Lower lobe of right lung (tissue), 2 donors: ENCODE measurements at regions not wholly inside any gene's neighbourhood (a gene's known extent, or its start where the extent isn't known, plus 50 kb on each side); places are given as distances from the start of the nearest gene placed in this dataset.

Experiments used
- ATAC-seq, 2 donors: fragments of 200-7000 bp; cut with Tn5 transposase; one replicate each; pipeline ENCODE4 v1.9.1; 2020 to 2022; ENCODE audit warnings: mild to moderate bottlenecking in 2 of 2, moderate library complexity in 2 of 2
- DNase-seq: peaks from one replicate; pipeline ENCODE4 v3.0.0-alpha.2; 2020
- H3K27ac ChIP-seq: fragments of 200-600 bp; one replicate; pipeline ENCODE4 v1.8.0; 2022
- H3K27me3 ChIP-seq: fragments of 200-600 bp; one replicate; pipeline ENCODE4 v1.8.0; 2022; ENCODE audit warnings: low read depth
- H3K36me3 ChIP-seq: fragments of 200-600 bp; one replicate; pipeline ENCODE4 v1.8.0; 2022; ENCODE audit warnings: mild to moderate bottlenecking
- H3K4me1 ChIP-seq: fragments of 200-600 bp; one replicate; pipeline ENCODE4 v1.8.0; 2022
- H3K4me3 ChIP-seq: fragments of 200-600 bp; one replicate; pipeline ENCODE4 v1.8.0; 2022; ENCODE audit warnings: mild to moderate bottlenecking
- H3K9me3 ChIP-seq: fragments of 200-600 bp; one replicate; pipeline ENCODE4 v1.8.0; 2022
- CTCF ChIP-seq: fragments of 200-600 bp; IDR thresholded peaks from one replicate; pipeline ENCODE4 v1.8.0; 2022; ENCODE audit warnings: antibody characterized with exemption, mild to moderate bottlenecking
- intact Hi-C: fragments of 100-400 bp; cut with DNase I; formaldehyde crosslinking; loops from one replicate; pipeline ENCODE4 v1.11.0; 2022
- donor health status: DM: no; HTN: yes; CAD: no; lungs with severe emphysema.

- Histone ChIP-seq H3K36me3 (no peaks in the 10 kb centered on the region), H3K4me3 (no peak overlapping the region), H3K9me3 (no peaks in the 10 kb centered on the region), H3K27ac (no peak overlapping the region), H3K27me3 (no peaks in the 10 kb centered on the region), H3K4me1 (no peaks in the 10 kb centered on the region)
- intact Hi-C loops = no loop called here
- DNase-seq (no peak), ATAC-seq (no peak)
- no peak for TF ChIP-seq CTCF
Observed at GRCh38 chrY:7768901-7769300, 857.3 kb upstream of the AMELY start.

- intact Hi-C loops = no loop called here
- TF ChIP-seq CTCF = no peak
- Histone ChIP-seq H3K27me3 (no peaks in the 10 kb centered on the region), H3K4me3 (no peak overlapping the region), H3K9me3 (no peaks in the 10 kb centered on the region), H3K27ac (no peak overlapping the region), H3K4me1 (no peaks in the 10 kb centered on the region), H3K36me3 (no peaks in the 10 kb centered on the region)
- ATAC-seq (no peak), DNase-seq (no peak)
Observed at GRCh38 chrY:7753711-7754110, 842.2 kb upstream of the AMELY start.

- DNase-seq (no peak), ATAC-seq (no peak)
- H3K4me3 ChIP-seq = no peak overlapping the region
- H3K27ac ChIP-seq = no peak overlapping the region
- no peaks in the 10 kb centered on the region for H3K9me3 ChIP-seq
- no peaks in the 10 kb centered on the region for H3K4me1 ChIP-seq
- no peaks in the 10 kb centered on the region for H3K36me3 ChIP-seq
- intact Hi-C loops = no loop called here
- no peak for TF ChIP-seq CTCF
- H3K27me3 ChIP-seq = no peaks in the 10 kb centered on the region
Observed at GRCh38 chrY:7746781-7747180, 835.2 kb upstream of the AMELY start.

- Histone ChIP-seq H3K27me3 (no peaks in the 10 kb centered on the region), H3K4me1 (no peaks in the 10 kb centered on the region), H3K9me3 (no peaks in the 10 kb centered on the region), H3K27ac (no peak overlapping the region), H3K4me3 (no peak overlapping the region), H3K36me3 (no peaks in the 10 kb centered on the region)
- no peak for ATAC-seq
- DNase-seq = no peak
- no peak for TF ChIP-seq CTCF
- intact Hi-C loops = no loop called here
Observed at GRCh38 chrY:7745581-7745901, 834.0 kb upstream of the AMELY start.

- H3K4me1 ChIP-seq = no peaks in the 10 kb centered on the region
- H3K36me3 ChIP-seq = no peaks in the 10 kb centered on the region
- intact Hi-C loops = no loop called here
- H3K27ac ChIP-seq = no peak overlapping the region
- no peak overlapping the region for H3K4me3 ChIP-seq
- no peak for TF ChIP-seq CTCF
- no peaks in the 10 kb centered on the region for H3K27me3 ChIP-seq
- DNase-seq = no peak
- no peaks in the 10 kb centered on the region for H3K9me3 ChIP-seq
- ATAC-seq = no peak
Observed at GRCh38 chrY:7744691-7745580, 833.4 kb upstream of the AMELY start.
